ENCODE measurements at regions not wholly inside any gene's neighbourhood (a gene's known extent, or its start where the extent isn't known, plus 50 kb on each side); places are given as distances from the start of the nearest gene placed in this dataset.

GRCh38 chr20:52313341-52313963 lies 121.9 kb upstream of the ZFP64 start (continued):
- no peak for TF ChIP-seq SP140L (CRISPR knock-in tag; IDR thresholded peaks at IDR 0.05; ENCODE audit: borderline replicate concordance)
- no peak for TF ChIP-seq SRSF1 (optimal IDR thresholded peaks at IDR 0.05; ENCODE audit: low read depth, low read length)
- no peak for TF ChIP-seq AKAP8 (CRISPR knock-in tag; IDR thresholded peaks at IDR 0.05)
- no peak for TF ChIP-seq ZNF263 (CRISPR knock-in tag; IDR thresholded peaks at IDR 0.05)
- no peak for TF ChIP-seq SIN3A (IDR thresholded peaks at IDR 0.05; ENCODE audit: borderline replicate concordance, low read depth, low read length)
- TF ChIP-seq SRSF4 (IDR thresholded peaks at IDR 0.05; ENCODE audit: low read depth, low read length, poor library complexity, severe bottlenecking): no peak
- no peak for TF ChIP-seq SMAD9 (CRISPR knock-in tag; IDR thresholded peaks at IDR 0.05)
- no peak for TF ChIP-seq ZNF44 (CRISPR knock-in tag; IDR thresholded peaks at IDR 0.05)
- no peak for TF ChIP-seq NR3C1 (CRISPR knock-in tag; IDR thresholded peaks at IDR 0.05)
- no peak for TF ChIP-seq NR2F6 (IDR thresholded peaks at IDR 0.05)
- no peak for TF ChIP-seq NR2F6 (CRISPR knock-in tag; IDR thresholded peaks at IDR 0.05)
- TF ChIP-seq SALL1 (CRISPR knock-in tag; IDR thresholded peaks at IDR 0.05): 0 out of 2 replicates have a peak, but pooled peaks have one; percentile 28
- TF ChIP-seq MAFK (conservative IDR thresholded peaks at IDR 0.05 in 1 of 2, IDR thresholded peaks at IDR 0.05 in 1 of 2; ENCODE audit: low read length in 2 of 2): peak; percentile 99 to 100
- no peak for TF ChIP-seq GATA4 (IDR thresholded peaks at IDR 0.05; ENCODE audit: borderline replicate concordance, low read depth)
- peak; percentile 38; the same call in 1 of the 2 replicates for TF ChIP-seq RFX5 (IDR thresholded peaks at IDR 0.05; ENCODE audit: low read depth, low read length)
- no peak for TF ChIP-seq EED (CRISPR knock-in tag; IDR thresholded peaks at IDR 0.05)
- TF ChIP-seq MAFF (IDR thresholded peaks at IDR 0.05; ENCODE audit: low read depth, low read length): peak; percentile 99
- TF ChIP-seq SP1 (IDR thresholded peaks at IDR 0.05): no peak
- no peak for TF ChIP-seq SP1 (CRISPR knock-in tag; IDR thresholded peaks at IDR 0.05)
- TF ChIP-seq ZZZ3 (CRISPR knock-in tag; IDR thresholded peaks at IDR 0.05; ENCODE audit: borderline replicate concordance): no peak
- no peak for TF ChIP-seq PAF1 (CRISPR knock-in tag; IDR thresholded peaks at IDR 0.05)
- peak; percentile 67 for TF ChIP-seq XRCC5 (optimal IDR thresholded peaks at IDR 0.05; ENCODE audit: low read length)
- TF ChIP-seq, protein P1, sequence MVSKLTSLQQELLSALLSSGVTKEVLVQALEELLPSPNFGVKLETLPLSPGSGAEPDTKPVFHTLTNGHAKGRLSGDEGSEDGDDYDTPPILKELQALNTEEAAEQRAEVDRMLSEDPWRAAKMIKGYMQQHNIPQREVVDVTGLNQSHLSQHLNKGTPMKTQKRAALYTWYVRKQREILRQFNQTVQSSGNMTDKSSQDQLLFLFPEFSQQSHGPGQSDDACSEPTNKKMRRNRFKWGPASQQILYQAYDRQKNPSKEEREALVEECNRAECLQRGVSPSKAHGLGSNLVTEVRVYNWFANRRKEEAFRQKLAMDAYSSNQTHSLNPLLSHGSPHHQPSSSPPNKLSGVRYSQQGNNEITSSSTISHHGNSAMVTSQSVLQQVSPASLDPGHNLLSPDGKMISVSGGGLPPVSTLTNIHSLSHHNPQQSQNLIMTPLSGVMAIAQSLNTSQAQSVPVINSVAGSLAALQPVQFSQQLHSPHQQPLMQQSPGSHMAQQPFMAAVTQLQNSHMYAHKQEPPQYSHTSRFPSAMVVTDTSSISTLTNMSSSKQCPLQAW (CRISPR knock-in tag; IDR thresholded peaks at IDR 0.05): no peak
- TF ChIP-seq, protein P2, sequence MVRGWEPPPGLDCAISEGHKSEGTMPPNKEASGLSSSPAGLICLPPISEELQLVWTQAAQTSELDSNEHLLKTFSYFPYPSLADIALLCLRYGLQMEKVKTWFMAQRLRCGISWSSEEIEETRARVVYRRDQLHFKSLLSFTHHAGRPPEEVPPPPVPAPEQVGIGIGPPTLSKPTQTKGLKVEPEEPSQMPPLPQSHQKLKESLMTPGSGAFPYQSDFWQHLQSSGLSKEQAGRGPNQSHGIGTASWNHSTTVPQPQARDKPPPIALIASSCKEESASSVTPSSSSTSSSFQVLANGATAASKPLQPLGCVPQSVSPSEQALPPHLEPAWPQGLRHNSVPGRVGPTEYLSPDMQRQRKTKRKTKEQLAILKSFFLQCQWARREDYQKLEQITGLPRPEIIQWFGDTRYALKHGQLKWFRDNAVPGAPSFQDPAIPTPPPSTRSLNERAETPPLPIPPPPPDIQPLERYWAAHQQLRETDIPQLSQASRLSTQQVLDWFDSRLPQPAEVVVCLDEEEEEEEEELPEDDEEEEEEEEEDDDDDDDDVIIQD (CRISPR knock-in tag; IDR thresholded peaks at IDR 0.05; ENCODE audit: low read depth): no peak
- TF ChIP-seq SSRP1 (CRISPR knock-in tag; IDR thresholded peaks at IDR 0.05): no peak
- TF ChIP-seq CENPX (CRISPR knock-in tag; IDR thresholded peaks at IDR 0.05): no peak
- TF ChIP-seq ASH2L (IDR thresholded peaks at IDR 0.05; ENCODE audit: insufficient read length, low read depth, low read length): peak; percentile 24
- 0 out of 2 replicates have a peak, but pooled peaks have one; percentile 32 for TF ChIP-seq XBP1 (CRISPR knock-in tag; IDR thresholded peaks at IDR 0.05)
- TF ChIP-seq ZNF24 (IDR thresholded peaks at IDR 0.05): no peak
- TF ChIP-seq, protein P3, sequence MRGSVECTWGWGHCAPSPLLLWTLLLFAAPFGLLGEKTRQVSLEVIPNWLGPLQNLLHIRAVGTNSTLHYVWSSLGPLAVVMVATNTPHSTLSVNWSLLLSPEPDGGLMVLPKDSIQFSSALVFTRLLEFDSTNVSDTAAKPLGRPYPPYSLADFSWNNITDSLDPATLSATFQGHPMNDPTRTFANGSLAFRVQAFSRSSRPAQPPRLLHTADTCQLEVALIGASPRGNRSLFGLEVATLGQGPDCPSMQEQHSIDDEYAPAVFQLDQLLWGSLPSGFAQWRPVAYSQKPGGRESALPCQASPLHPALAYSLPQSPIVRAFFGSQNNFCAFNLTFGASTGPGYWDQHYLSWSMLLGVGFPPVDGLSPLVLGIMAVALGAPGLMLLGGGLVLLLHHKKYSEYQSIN (CRISPR knock-in tag; IDR thresholded peaks at IDR 0.05; ENCODE audit: borderline replicate concordance): no peak
